Mesenchymal stem cell (in vitro differentiated cells and primary cell): ENCODE measurements at regions not wholly inside any gene's neighbourhood (a gene's known extent, or its start where the extent isn't known, plus 50 kb on each side); places are given as distances from the start of the nearest gene placed in this dataset.

Experiments used
- DNase-seq: peaks from one replicate; pipeline ENCODE4 v3.0.0-alpha.2; 2013
- H2AFZ ChIP-seq: one replicate; pipeline ENCODE4 v1.6.1; 2013; ENCODE audit warnings: low read depth, mild to moderate bottlenecking, control low read depth, inconsistent platforms, low read length, moderate library complexity
- H2AK5ac ChIP-seq: 2 replicates; pipeline ENCODE4 v1.6.1; 2013; ENCODE audit warnings: low read length, moderate library complexity, mild to moderate bottlenecking, inconsistent platforms; ENCODE audit not compliant: severe bottlenecking
- H2BK120ac ChIP-seq: one replicate; pipeline ENCODE4 v1.6.1; 2013; ENCODE audit warnings: low read depth, mild to moderate bottlenecking, inconsistent platforms, low read length, moderate library complexity
- H2BK12ac ChIP-seq, 2 experiments: one replicate each; pipeline ENCODE4 v1.6.1; 2013; ENCODE audit warnings: inconsistent platforms in 2 of 2, low read length in 2 of 2, mild to moderate bottlenecking in 2 of 2, moderate library complexity in 2 of 2, control low read depth in 1 of 2
- H2BK15ac ChIP-seq: one replicate; pipeline ENCODE4 v1.6.1; 2013; ENCODE audit warnings: mild to moderate bottlenecking, low read depth, inconsistent platforms; ENCODE audit not compliant: poor library complexity, severe bottlenecking
- H2BK5ac ChIP-seq: 2 replicates; pipeline ENCODE4 v1.6.1; 2013; ENCODE audit warnings: low read depth, mild to moderate bottlenecking, low read length, control low read depth, inconsistent platforms; ENCODE audit not compliant: poor library complexity, severe bottlenecking
- H3K14ac ChIP-seq, 2 experiments: one replicate each; pipeline ENCODE4 v1.6.1; 2013; ENCODE audit warnings: inconsistent platforms in 2 of 2, low read length in 2 of 2, control low read depth in 1 of 2, mild to moderate bottlenecking in 1 of 2, moderate library complexity in 1 of 2
- H3K18ac ChIP-seq, 2 experiments: one replicate each; pipeline ENCODE4 v1.6.1; 2013; ENCODE audit warnings: inconsistent platforms in 2 of 2, low read length in 2 of 2, control low read depth in 1 of 2, low read depth in 1 of 2, mild to moderate bottlenecking in 1 of 2
- H3K23ac ChIP-seq, 2 experiments: one replicate each; pipeline ENCODE4 v1.6.1; 2013; ENCODE audit warnings: inconsistent platforms in 2 of 2, low read length in 2 of 2, mild to moderate bottlenecking in 2 of 2, moderate library complexity in 2 of 2, control low read depth in 1 of 2
- H3K27ac ChIP-seq: 2 replicates; pipeline ENCODE4 v1.5.1; 2013; ENCODE audit warnings: mild to moderate bottlenecking, moderate library complexity, low read length, control low read depth, inconsistent platforms; ENCODE audit not compliant: poor library complexity, severe bottlenecking
- H3K27me3 ChIP-seq, 2 experiments: 2 replicates each; pipeline versions ENCODE4 v1.6.1 to v1.7.0; 2013; ENCODE audit warnings: low read length in 2 of 2, mild to moderate bottlenecking in 2 of 2, moderate library complexity in 2 of 2, control low read depth in 1 of 2, inconsistent platforms in 1 of 2; ENCODE audit not compliant: control insufficient read depth in 1 of 2, insufficient read depth in 1 of 2
- H3K36me3 ChIP-seq, 2 experiments: 2 replicates each; pipeline versions ENCODE4 v1.6.1 to v1.7.0; 2013; ENCODE audit warnings: low read length in 2 of 2, control low read depth in 1 of 2, inconsistent platforms in 1 of 2, low read depth in 1 of 2, mild to moderate bottlenecking in 1 of 2; ENCODE audit not compliant: insufficient read depth in 2 of 2, control insufficient read depth in 1 of 2
- H3K4ac ChIP-seq, 2 experiments: one replicate each; pipeline ENCODE4 v1.6.1; 2013; ENCODE audit warnings: inconsistent platforms in 2 of 2, low read length in 2 of 2, mild to moderate bottlenecking in 2 of 2, moderate library complexity in 2 of 2, control low read depth in 1 of 2, low read depth in 1 of 2
- H3K4me1 ChIP-seq: 2 replicates; pipeline ENCODE4 v1.6.1; 2013; ENCODE audit warnings: low read depth, low read length, control low read depth; ENCODE audit not compliant: control insufficient read depth, insufficient read depth
- H3K4me2 ChIP-seq: 2 replicates; pipeline ENCODE4 v1.6.1; 2013; ENCODE audit warnings: low read length, mild to moderate bottlenecking, inconsistent platforms; ENCODE audit not compliant: poor library complexity, severe bottlenecking
- H3K4me3 ChIP-seq, 2 experiments: 2 replicates each; pipeline versions ENCODE4 v1.5.1 to v1.7.0; 2013; ENCODE audit warnings: low read length in 2 of 2, mild to moderate bottlenecking in 2 of 2, control low read depth in 1 of 2, low read depth in 1 of 2; ENCODE audit not compliant: insufficient read depth in 1 of 2
- H3K79me1 ChIP-seq: replicated peaks from 2 replicates; pipeline ENCODE4 v1.6.1; 2013; ENCODE audit warnings: mild to moderate bottlenecking, control low read depth, low read length, inconsistent platforms; ENCODE audit not compliant: poor library complexity, severe bottlenecking
- H3K9ac ChIP-seq: 2 replicates; pipeline ENCODE4 v1.7.0; 2013; ENCODE audit warnings: mild to moderate bottlenecking, low read length, moderate library complexity
- H3K9me3 ChIP-seq: 2 replicates; pipeline ENCODE4 v1.7.0; 2013; ENCODE audit warnings: mild to moderate bottlenecking, low read length; ENCODE audit not compliant: control insufficient read depth
- H4K8ac ChIP-seq: one replicate; pipeline ENCODE4 v1.6.1; 2013; ENCODE audit warnings: inconsistent platforms, mild to moderate bottlenecking, low read length, moderate library complexity
- H4K91ac ChIP-seq: one replicate; pipeline ENCODE4 v1.6.1; 2013; ENCODE audit warnings: mild to moderate bottlenecking, low read length, inconsistent platforms
- WGBS: methylation state at CpG from one replicate; pipeline ENCODE4 v1.1.7; 2013; ENCODE audit warnings: mixed read lengths; 5-methylcytosine and 5-hydroxymethylcytosine counted together

GRCh38 chr5:104513121-104513602 lies 950.6 kb upstream of the NUDT12 start:
- no peaks in the 10 kb centered on the region for H3K79me1 ChIP-seq
- no peak overlapping the region for H2AK5ac ChIP-seq
- peak; percentile 83 for DNase-seq
- H2BK12ac ChIP-seq: no peak overlapping the region
- H3K9ac ChIP-seq: peak overlapping the region; percentile 26
- H3K4me1 ChIP-seq: no peaks in the 10 kb centered on the region
- no peak overlapping the region for H2AFZ ChIP-seq
- no peak overlapping the region for H2BK15ac ChIP-seq
- no peak overlapping the region for H2BK120ac ChIP-seq
- peaks cover 23% of the 10 kb centered on the region for H3K9me3 ChIP-seq
- H3K4me2 ChIP-seq: no peak overlapping the region
- H3K4me3 ChIP-seq: peak overlapping the region in 1 of 2 experiments; percentile 42
- no peak overlapping the region for H2BK5ac ChIP-seq
- H3K36me3 ChIP-seq: no peaks in the 10 kb centered on the region
- H4K8ac ChIP-seq: no peak overlapping the region
- no peaks in the 10 kb centered on the region for H3K27me3 ChIP-seq
- no peak overlapping the region for H3K23ac ChIP-seq
- no peak overlapping the region for H3K14ac ChIP-seq
- H3K18ac ChIP-seq: no peak overlapping the region
- H3K27ac ChIP-seq: no peak overlapping the region
- H3K4ac ChIP-seq: no peak overlapping the region
- no CpG with 5 or more reads among the region's 3 CpGs for WGBS
- no peak overlapping the region for H4K91ac ChIP-seq

DNA sequence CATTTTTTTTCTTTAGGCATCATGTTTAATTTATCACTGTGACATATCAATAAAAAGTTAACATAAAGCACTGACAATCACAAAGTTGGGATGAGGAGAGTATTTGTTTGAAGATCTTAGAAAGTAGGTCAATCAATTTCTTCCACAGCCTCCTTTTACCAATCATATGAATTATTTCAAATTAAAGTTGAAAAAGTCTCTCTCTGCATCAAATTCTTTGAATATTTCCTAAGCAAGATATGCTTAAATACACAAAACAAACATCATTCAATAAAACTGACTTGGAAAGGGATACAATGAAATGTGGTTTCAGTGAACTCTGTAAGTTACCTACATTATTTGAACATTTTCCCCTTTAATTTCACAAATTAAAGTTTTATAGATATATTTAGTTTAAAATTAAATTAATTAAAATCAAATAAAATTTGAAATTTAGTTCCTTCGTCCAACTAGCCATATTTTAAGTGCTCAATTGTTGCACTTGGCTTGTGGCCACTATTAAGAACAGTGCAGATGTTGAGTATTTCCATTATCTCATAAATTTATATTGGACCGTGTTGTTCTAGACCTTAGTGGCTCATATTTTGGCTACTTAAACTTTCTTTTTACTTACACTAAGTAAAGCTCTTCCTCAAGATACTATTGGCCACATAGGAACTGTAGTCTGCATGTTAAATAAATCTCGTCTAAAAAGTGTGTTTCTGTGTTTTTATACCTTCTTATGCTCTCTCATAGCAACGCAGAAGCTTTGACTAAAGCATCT lies 949.7 kb upstream of the NUDT12 start:
- H3K23ac ChIP-seq: no peak overlapping the region
- H3K4me1 ChIP-seq: no peaks in the 10 kb centered on the region
- H2BK15ac ChIP-seq: no peak overlapping the region
- no peak overlapping the region for H3K4me2 ChIP-seq
- H3K14ac ChIP-seq: no peak overlapping the region
- H2BK120ac ChIP-seq: no peak overlapping the region
- no peak overlapping the region for H3K4ac ChIP-seq
- peak overlapping the region; percentile 26 for H3K9ac ChIP-seq
- no peak overlapping the region for H2AFZ ChIP-seq
- H3K27ac ChIP-seq: no peak overlapping the region
- H3K4me3 ChIP-seq: no peak overlapping the region
- no peak overlapping the region for H2BK5ac ChIP-seq
- H3K36me3 ChIP-seq: no peaks in the 10 kb centered on the region
- H3K9me3 ChIP-seq: peaks cover 24% of the 10 kb centered on the region
- no peaks in the 10 kb centered on the region for H3K79me1 ChIP-seq
- DNase-seq: no peak
- no peak overlapping the region for H2BK12ac ChIP-seq
- no peak overlapping the region for H2AK5ac ChIP-seq
- no peaks in the 10 kb centered on the region for H3K27me3 ChIP-seq
- WGBS: no CpG with 5 or more reads among the region's 4 CpGs
- no peak overlapping the region for H4K8ac ChIP-seq
- no peak overlapping the region for H3K18ac ChIP-seq
- H4K91ac ChIP-seq: no peak overlapping the region

- no peak overlapping the region for H3K18ac ChIP-seq
- H3K36me3 ChIP-seq: no peaks in the 10 kb centered on the region
- H3K4ac ChIP-seq: no peak overlapping the region
- no peak overlapping the region for H2BK15ac ChIP-seq
- no peak overlapping the region for H2BK5ac ChIP-seq
- H3K9me3 ChIP-seq: no peaks in the 10 kb centered on the region
- no peak overlapping the region for H3K4me3 ChIP-seq
- H3K4me1 ChIP-seq: no peaks in the 10 kb centered on the region
- DNase-seq: peak; percentile 89
- H3K79me1 ChIP-seq: no peaks in the 10 kb centered on the region
- 0% methylated on average over 1 of the region's 1 CpG for WGBS
- no peak overlapping the region for H3K9ac ChIP-seq
- no peak overlapping the region for H2AK5ac ChIP-seq
- no peak overlapping the region for H3K23ac ChIP-seq
- H2AFZ ChIP-seq: no peak overlapping the region
- no peak overlapping the region for H4K8ac ChIP-seq
- no peak overlapping the region for H3K27ac ChIP-seq
- H3K27me3 ChIP-seq: no peaks in the 10 kb centered on the region
- H3K4me2 ChIP-seq: no peak overlapping the region
- H2BK120ac ChIP-seq: no peak overlapping the region
- H3K14ac ChIP-seq: no peak overlapping the region
- H2BK12ac ChIP-seq: no peak overlapping the region
- no peak overlapping the region for H4K91ac ChIP-seq
These were observed 935.7 kb upstream of the NUDT12 start for GRCh38 chr5:104498281-104498680.

DNA sequence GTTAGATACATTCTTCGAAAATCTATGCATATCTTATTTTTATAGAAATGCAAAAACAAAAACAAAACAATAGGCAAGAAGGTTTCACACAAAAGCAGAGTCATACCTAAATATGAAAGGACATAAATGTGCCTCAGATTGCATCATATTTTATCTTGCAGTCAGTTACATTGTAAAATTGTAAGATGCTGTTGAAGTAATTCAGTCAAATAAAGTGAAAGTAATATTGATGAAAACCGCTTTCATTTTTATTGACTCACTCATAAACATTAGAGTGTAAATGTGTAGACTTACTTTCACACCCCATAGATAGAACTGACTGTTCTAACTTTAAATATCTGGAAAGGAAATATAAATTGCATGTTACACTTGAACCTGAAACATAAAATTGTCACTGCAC lies 931.5 kb upstream of the NUDT12 start:
- no peak overlapping the region for H3K14ac ChIP-seq
- H4K91ac ChIP-seq: no peak overlapping the region
- no peaks in the 10 kb centered on the region for H3K36me3 ChIP-seq
- no peak overlapping the region for H2AFZ ChIP-seq
- no peak overlapping the region for H3K9ac ChIP-seq
- DNase-seq: no peak
- H2BK12ac ChIP-seq: no peak overlapping the region
- H3K4me2 ChIP-seq: no peak overlapping the region
- no peak overlapping the region for H2BK5ac ChIP-seq
- no peak overlapping the region for H2AK5ac ChIP-seq
- no peaks in the 10 kb centered on the region for H3K4me1 ChIP-seq
- H3K79me1 ChIP-seq: no peaks in the 10 kb centered on the region
- H3K18ac ChIP-seq: no peak overlapping the region
- H3K9me3 ChIP-seq: no peaks in the 10 kb centered on the region
- no CpG with 5 or more reads among the region's 2 CpGs for WGBS
- no peak overlapping the region for H2BK15ac ChIP-seq
- no peak overlapping the region for H2BK120ac ChIP-seq
- no peak overlapping the region for H3K4ac ChIP-seq
- no peak overlapping the region for H4K8ac ChIP-seq
- H3K4me3 ChIP-seq: no peak overlapping the region
- no peak overlapping the region for H3K27ac ChIP-seq
- no peak overlapping the region for H3K23ac ChIP-seq
- no peaks in the 10 kb centered on the region for H3K27me3 ChIP-seq
